Stimulated activated CD4-positive, alpha-beta T cell treated with anti-CD3 and anti-CD28 coated beads, Interleukin-15, amount 100 ng/mL, for 1 hour (primary cell): ENCODE measurements at regions not wholly inside any gene's neighbourhood (a gene's known extent, or its start where the extent isn't known, plus 50 kb on each side); places are given as distances from the start of the nearest gene placed in this dataset.
"Not testable (repeated sequence)": the region's sequence is repeated elsewhere in the genome, so short reads cannot be mapped to it uniquely, and the experiment has no call there.

Source experiments
- DNase-seq, 2 donors: peaks; one replicate each; pipeline ENCODE4 v3.0.0-alpha.2; 2020; ENCODE audit warnings: low read depth in 1 of 2, low spot score in 1 of 2

- DNase-seq: not testable (repeated sequence)
Observed at GRCh38 chr2:37758141-37758601, 86.7 kb upstream of the CDC42EP3 start.

DNA sequence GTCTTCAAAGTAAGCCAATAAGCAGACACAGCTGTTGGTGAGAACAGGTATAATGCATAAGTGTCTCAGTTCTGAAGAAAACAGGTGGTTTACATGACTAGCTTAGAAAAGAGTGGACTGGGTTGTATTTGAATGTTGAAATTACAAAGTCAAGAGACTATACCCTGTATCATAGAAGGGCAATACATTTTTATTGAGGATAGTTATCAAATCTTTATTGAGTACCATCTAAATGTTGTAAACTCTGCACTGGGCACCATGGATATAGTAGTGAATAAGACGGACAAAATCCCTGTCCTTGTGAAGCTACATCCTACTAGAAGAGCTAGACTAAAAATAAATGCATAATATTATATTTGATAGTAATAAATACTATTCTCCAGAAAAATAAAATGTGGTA lies 88.5 kb upstream of the CDC42EP3 start:
- DNase-seq: not testable (repeated sequence)

GRCh38 chr2:37760471-37760870 lies 89.0 kb upstream of the CDC42EP3 start:
- DNase-seq: no peak

GRCh38 chr2:37762281-37762680 lies 90.8 kb upstream of the CDC42EP3 start:
- DNase-seq: not testable (repeated sequence)

DNA sequence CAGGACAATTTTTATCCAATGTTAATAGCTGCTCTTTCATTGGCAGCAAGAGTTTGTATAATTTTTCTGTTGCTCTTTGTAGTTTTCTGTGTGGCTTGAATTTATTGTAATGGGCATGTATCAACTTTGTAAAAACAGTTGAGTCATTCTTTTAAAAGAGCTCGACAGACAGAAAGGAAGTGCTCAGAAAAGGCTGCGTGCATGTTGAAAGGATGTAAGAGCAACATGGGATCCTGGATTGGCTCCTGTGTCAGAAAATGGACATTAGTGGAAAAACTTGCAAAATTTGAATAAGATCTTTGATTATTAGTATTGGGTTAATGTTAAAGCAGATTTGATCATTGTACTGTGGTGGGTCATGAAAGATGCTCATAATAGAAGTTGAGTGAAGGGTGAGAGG lies 93.3 kb upstream of the CDC42EP3 start:
- DNase-seq: no peak

DNA sequence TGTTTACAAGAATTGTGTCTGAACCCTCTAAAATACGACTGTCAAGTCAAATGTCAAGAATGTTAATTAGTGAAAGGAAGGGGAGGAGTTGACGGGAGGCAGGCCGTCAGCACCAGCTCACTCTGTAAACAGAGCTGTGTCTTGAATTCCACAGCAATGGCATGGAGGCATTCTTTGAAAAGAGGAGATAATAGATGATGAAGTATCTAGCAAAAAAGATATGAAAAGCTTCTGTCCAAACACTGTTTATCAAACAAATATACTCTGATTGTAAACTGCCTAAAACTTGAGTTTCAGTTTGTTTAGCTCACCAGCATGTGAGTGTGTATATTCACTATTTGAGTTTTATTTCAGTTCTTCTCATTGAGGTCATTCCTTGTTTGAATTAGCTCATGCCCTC lies 94.7 kb upstream of the CDC42EP3 start:
- no peak for DNase-seq

- DNase-seq: no peak
Observed at GRCh38 chr2:37767046-37767445, 95.6 kb upstream of the CDC42EP3 start.

DNA sequence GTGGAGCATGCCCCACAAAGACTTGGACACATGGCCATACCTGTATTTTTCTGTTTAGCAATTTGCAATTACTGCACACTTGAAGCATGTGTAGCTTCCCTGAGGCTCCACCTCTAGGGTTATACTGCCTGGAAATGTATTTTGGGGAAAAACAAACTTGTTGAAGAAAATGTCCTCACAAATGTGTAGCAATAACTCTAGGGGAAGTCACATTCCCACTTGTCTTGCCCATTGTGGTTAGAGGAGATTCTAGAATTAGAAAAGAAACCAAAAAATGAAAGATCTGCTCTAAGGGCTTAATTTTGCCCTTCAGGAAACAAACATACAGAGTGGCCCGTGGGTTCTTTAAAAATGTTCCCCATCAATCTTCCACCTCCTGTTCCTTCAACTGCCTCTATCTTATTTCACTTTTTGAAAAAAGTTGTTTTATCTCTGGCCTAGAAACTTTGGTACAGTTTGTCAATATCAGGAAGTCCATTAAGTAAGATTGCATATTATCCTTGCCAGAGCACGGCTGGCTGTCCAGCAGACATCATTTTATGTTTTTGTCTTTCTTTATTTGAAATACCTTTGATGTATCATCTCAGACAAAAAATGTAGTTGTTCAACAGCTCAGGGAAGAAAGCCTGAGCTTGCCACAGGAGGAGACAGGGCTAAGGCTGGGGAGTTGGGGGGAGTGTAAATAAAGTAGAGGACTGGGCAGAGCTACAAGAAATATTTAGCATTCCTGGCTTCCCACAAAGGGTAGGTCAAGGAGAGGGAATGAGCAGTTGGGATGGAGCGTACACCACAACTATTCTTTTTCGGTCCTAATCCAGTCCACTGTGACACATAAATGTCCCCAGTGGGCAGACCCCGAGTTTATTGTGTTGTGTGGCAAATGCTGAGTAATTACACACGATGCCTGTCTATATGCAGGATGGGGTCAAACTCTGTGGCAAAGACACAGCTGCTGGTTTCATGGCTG lies 96.8 kb upstream of the CDC42EP3 start:
- DNase-seq: no peak

GRCh38 chr2:37769551-37769950 lies 98.1 kb upstream of the CDC42EP3 start:
- no peak for DNase-seq

- no peak for DNase-seq
Observed at GRCh38 chr2:37770797-37771196, 99.4 kb upstream of the CDC42EP3 start.

- DNase-seq: no peak
Observed at GRCh38 chr2:37771600-37772088, 100.2 kb upstream of the CDC42EP3 start.

DNA sequence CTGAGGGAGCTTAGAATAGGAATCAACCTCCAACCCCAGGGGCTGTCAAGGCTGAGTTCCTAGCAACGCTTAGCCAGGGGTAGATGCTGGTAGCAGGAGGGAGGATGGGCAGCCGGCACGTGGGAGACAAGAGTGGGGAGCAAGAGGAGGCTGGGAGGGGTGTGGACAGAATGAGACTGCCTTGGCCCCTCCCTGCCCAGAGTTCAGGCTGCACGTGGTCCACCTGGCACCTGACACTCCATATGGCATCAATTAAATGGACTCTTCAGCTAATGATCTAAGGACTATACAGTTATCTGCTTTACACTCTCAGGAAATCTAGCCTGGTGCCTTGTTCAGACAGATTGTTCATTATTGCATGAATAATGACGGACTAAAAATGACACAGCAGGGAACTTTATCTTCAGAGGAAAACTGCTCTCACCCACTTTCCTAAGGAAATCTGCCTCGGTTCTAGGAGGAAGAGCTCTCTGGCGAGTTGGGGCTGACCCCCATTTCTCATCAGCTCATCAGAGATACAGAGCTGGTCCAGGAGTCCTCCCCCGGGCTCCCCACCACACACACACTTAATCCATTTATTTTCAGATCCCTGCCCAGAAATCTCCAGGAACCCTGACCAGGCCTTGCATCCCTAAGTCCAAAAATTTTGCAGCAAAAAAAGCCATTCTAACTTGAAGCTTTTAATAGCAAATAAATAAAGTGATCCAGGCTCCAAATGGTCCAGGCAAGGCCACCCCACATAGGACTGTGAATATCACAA lies 102.1 kb upstream of the CDC42EP3 start:
- no peak for DNase-seq

GRCh38 chr2:37774171-37774944 lies 102.9 kb upstream of the CDC42EP3 start:
- DNase-seq: not testable (repeated sequence)

DNA sequence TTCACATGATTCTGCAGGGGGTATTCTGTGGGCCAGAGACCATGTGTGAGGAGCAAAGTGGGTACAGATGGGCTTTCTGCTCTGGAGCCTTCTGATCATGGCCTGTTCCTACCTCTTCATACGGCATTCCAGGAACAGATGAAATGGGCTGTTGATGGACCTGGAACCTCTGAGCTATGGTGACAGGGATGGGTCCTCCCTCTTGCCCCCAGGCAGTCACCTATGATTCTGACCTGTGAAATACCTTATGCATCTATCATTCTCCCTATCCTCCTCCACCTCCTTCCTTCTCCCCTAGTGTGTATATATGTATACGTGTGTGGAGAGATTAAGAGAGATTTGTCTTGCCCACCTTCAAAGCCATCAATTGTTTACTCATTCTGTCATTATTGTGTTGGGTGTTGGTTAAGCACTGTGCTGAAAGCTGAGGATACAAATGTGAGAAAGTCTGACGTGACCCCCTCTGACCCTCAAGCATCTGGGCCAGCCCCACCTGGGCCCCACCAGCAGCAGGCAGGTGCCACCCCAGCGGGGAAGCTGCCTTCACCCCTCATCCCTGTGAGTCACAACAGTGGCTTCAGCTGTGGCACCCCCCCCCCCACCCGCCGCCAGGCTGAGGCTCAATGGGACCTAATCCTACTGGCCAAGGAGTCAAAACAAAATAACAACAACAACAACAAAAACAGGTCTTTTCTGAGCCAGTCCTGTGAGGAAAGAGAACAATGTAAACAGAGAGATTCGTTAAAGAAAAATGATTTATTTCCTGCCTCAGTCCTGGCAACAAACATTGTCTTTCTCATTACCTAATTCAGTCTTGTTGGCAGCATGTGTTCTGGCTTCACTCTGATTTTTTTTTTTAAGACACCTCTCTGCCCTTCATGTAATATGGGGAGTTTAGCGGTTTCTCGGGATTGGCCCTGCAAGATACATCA lies 103.8 kb upstream of the CDC42EP3 start:
- no peak for DNase-seq

GRCh38 chr2:37775908-37776250 lies 104.4 kb upstream of the CDC42EP3 start:
- no peak for DNase-seq

DNA sequence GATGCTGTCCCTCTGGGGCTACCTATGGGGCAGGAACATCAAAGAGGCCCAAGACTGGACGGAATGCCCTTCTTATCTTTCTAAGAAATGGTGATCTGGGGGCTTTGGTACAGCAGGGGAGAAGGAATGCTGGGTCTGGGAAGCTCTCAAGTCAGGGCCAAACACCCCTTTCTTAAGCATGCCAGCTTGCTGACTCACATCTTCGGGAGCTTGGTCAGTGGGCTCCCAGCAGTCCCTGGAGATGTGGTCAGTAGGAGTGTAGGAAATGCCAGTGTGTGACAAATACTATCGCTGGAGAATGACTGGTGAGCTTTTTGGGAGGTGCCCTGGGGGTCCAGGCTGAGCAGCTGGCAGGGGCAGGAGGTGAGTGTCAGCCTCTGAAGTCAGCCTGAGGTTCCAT lies 105.0 kb upstream of the CDC42EP3 start:
- DNase-seq: no peak

- no peak for DNase-seq
Observed at GRCh38 chr2:37779139-37779538, 107.7 kb upstream of the CDC42EP3 start.

DNA sequence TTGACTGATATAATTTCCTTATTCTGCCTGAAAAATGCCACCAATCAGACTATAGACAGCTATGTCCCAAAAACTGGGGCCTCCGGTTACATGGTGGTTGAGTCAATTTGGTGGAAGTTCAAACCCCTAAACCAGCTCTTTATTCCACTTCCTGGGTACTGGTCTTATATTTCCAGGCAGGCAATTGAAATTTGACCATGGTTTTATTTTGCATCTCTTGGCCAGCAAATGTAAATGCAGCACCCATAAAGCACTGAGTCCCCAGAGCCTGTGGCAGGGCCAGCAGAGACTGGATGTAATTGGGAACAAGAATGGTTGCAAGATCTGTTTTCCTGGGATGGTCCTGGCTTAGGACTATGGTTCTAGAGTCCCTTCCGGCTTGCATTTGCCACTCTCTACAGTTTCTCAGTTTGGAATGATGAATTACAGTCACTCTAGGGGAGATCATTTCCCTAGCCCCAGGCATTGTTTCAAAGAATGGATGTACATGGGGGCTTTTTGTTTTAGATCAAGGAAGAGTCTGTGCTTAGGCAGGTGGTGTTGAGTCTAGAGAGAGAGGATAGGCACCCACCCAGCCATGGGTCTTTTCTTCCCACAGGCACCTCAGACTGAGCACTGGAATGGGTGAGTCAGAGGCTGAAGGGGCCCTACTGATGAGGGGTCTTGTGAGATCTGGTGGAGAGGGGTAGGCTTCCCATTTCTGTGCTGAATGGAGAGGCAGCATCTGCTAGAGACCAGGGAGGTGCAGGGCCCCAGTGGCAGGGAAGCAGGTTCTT lies 108.4 kb upstream of the CDC42EP3 start:
- DNase-seq: no peak

DNA sequence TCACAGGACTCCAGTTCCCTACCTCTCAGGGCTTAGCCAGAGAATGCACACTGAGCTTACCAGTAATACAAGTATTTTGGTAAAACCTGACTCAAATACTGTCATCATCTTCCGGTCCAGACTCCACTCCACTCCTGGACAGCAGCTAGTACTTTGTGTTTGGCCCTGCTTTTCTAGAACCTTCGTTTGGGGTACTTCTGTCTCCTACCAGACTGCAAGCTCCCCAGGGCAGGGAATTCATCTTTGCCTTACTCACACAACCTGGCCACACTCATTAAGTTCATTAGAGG lies 108.9 kb upstream of the CDC42EP3 start:
- DNase-seq: no peak

GRCh38 chr2:37781028-37781427 lies 109.6 kb upstream of the CDC42EP3 start:
- no peak for DNase-seq
